Ectodermal cell (in vitro differentiated cells): ENCODE measurements at regions not wholly inside any gene's neighbourhood (a gene's known extent, or its start where the extent isn't known, plus 50 kb on each side); places are given as distances from the start of the nearest gene placed in this dataset.

ENCODE experiments used
- H3K27ac ChIP-seq: 2 replicates; pipeline ENCODE4 v1.7.0; 2013; ENCODE audit warnings: mild to moderate bottlenecking, low read depth, low read length; ENCODE audit not compliant: insufficient read depth, poor library complexity, severe bottlenecking
- H3K27me3 ChIP-seq: 2 replicates; pipeline ENCODE4 v1.7.0; 2013; ENCODE audit warnings: mild to moderate bottlenecking, low read length; ENCODE audit not compliant: insufficient read depth, control insufficient read depth, poor library complexity, severe bottlenecking
- H3K36me3 ChIP-seq: one replicate; pipeline ENCODE4 v1.7.0; 2013; ENCODE audit warnings: low read length; ENCODE audit not compliant: control insufficient read depth, insufficient read depth
- H3K4me1 ChIP-seq: one replicate; pipeline ENCODE4 v1.7.0; 2013; ENCODE audit warnings: low read length; ENCODE audit not compliant: control insufficient read depth, insufficient read depth
- H3K4me3 ChIP-seq: 2 replicates; pipeline ENCODE4 v1.7.0; 2013; ENCODE audit warnings: low read depth, low read length, control low read depth; ENCODE audit not compliant: insufficient read depth
- H3K9me3 ChIP-seq: 2 replicates; pipeline ENCODE4 v1.7.0; 2013; ENCODE audit warnings: mild to moderate bottlenecking, low read length, moderate library complexity; ENCODE audit not compliant: control insufficient read depth
- WGBS, 2 experiments: methylation state at CpG; one replicate each; pipeline ENCODE4 v1.1.7; 2013; ENCODE audit warnings: missing lambda C conversion rate in 2 of 2; 5-methylcytosine and 5-hydroxymethylcytosine counted together

- 93 to 95% methylated on average over 5 of the region's 8 CpGs for WGBS, 2 experiments
- Histone ChIP-seq H3K4me3 (no peak overlapping the region), H3K36me3 (no peaks in the 10 kb centered on the region), H3K4me1 (no peaks in the 10 kb centered on the region), H3K27me3 (no peaks in the 10 kb centered on the region), H3K9me3 (no peaks in the 10 kb centered on the region), H3K27ac (no peak overlapping the region)
Observed at GRCh38 chr7:156490021-156490800, 150.4 kb upstream of the RNF32 start.

DNA sequence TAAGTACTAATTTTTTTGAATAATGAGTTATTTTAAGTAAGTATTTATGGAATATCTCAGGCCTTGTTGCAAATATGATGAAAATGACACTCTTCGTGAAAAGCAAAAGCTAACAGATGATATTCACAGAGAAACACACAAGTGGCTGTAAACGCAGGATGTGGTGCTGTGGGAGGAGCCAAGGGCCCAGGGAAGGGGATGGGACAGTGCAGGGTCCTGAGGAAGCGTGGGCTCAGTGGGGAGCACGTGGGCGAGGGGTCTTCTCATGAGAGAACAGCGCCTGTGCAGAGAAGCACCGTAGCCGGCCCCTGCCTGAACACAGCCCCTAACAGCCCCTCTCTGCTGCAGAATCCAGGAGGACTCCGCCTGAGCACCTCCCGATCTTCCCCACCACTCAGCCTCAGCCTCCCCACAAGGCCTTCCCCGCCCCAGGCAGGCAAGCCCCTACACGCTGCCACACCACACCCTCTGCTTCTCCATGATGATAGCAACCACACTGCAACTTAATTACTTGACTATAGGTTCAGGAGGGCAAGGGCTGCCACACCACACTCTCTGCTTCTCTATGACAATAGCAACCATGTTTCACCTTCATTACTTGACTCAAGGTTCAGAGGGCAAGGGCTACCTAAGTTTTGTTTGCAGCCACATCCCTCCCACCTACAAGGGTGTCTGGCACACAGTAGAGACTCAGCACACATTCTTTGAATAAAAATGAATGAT lies 152.6 kb upstream of the RNF32 start:
- Histone ChIP-seq H3K4me3 (no peak overlapping the region), H3K9me3 (no peaks in the 10 kb centered on the region), H3K4me1 (no peaks in the 10 kb centered on the region), H3K27me3 (no peaks in the 10 kb centered on the region), H3K27ac (no peak overlapping the region), H3K36me3 (no peaks in the 10 kb centered on the region)
- WGBS, 2 experiments: 84 to 87% methylated on average over 12 of the region's 12 CpGs

DNA sequence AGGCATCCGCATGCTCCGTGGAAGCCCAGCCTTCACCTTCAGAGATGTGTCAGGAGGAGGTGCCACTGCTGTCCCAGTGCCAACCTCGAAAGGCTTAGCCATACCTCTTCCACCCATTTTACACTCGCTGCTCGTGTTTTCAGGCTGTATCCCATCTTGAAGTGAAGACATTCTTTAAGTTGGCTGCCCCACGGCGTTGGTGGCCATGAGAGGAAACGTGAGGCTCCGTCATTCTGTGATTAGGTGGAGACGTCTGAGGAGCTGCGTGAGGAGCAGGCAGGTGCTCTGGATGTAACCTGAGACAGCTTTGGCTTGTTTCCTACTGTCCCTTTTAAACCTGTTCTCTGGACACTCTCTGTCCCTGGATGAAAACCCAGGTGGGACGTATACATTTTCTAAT lies 159.9 kb upstream of the RNF32 start:
- 89 to 92% methylated on average over 12 of the region's 12 CpGs for WGBS, 2 experiments
- Histone ChIP-seq H3K4me3 (no peak overlapping the region), H3K9me3 (no peaks in the 10 kb centered on the region), H3K27me3 (no peaks in the 10 kb centered on the region), H3K36me3 (no peaks in the 10 kb centered on the region), H3K4me1 (no peaks in the 10 kb centered on the region), H3K27ac (no peak overlapping the region)

DNA sequence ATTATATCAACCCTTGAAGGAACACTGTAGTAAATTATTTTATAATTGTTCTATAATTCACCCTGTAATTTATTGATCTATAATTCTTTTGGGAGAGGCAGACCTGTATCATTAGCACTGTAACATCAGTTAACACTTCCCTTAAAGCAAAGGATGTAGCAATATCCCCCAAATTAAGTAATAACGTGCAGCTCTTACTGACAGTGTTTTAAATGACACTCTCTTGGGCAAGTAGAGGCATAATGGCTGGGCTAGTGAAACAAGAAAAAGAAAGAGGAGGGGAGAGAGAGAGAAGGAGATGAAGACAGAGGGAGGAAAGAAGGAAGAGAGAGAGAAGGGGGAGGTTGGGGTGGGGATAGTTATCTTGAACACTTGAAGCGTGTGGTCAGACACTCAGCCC lies 161.0 kb upstream of the RNF32 start:
- H3K4me3 ChIP-seq: no peak overlapping the region
- no peaks in the 10 kb centered on the region for H3K4me1 ChIP-seq
- H3K9me3 ChIP-seq: no peaks in the 10 kb centered on the region
- WGBS, 2 experiments: 95 to 96% methylated on average over 2 of the region's 2 CpGs
- no peaks in the 10 kb centered on the region for H3K36me3 ChIP-seq
- no peak overlapping the region for H3K27ac ChIP-seq
- no peaks in the 10 kb centered on the region for H3K27me3 ChIP-seq

DNA sequence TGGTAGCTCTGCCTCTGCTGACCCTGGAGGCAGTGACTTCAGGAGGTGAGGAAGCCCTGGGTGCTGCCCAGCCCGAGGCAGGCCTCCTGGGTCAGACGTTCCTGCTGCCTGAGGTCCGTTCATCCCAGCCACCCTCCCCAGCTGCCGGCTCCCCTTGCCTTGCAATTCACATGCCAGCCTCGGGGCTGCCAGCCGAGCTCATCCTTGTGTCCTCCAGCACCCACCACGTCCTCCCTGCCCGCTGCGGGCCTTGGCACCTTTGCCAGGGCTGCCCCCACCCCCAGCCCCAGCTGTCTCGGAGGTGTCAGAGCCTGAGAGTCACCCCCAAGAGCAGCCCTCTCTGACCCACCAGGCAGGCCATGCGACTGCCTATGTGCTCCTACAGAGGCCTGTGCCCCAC lies 162.1 kb upstream of the RNF32 start:
- no peaks in the 10 kb centered on the region for H3K9me3 ChIP-seq
- no peak overlapping the region for H3K4me3 ChIP-seq
- no peaks in the 10 kb centered on the region for H3K36me3 ChIP-seq
- WGBS, 2 experiments: 91 to 93% methylated on average over 11 of the region's 11 CpGs
- H3K4me1 ChIP-seq: no peaks in the 10 kb centered on the region
- H3K27me3 ChIP-seq: no peaks in the 10 kb centered on the region
- H3K27ac ChIP-seq: no peak overlapping the region

GRCh38 chr7:156475666-156476065 lies 164.9 kb upstream of the RNF32 start:
- Histone ChIP-seq H3K4me3 (no peak overlapping the region), H3K36me3 (no peaks in the 10 kb centered on the region), H3K4me1 (no peaks in the 10 kb centered on the region), H3K9me3 (no peaks in the 10 kb centered on the region), H3K27me3 (no peaks in the 10 kb centered on the region), H3K27ac (no peak overlapping the region)
- 84 to 85% methylated on average over 5 of the region's 5 CpGs for WGBS, 2 experiments

GRCh38 chr7:156475179-156475578 lies 165.4 kb upstream of the RNF32 start:
- no peaks in the 10 kb centered on the region for H3K9me3 ChIP-seq
- no peaks in the 10 kb centered on the region for H3K4me1 ChIP-seq
- 93 to 96% methylated on average over 6 of the region's 6 CpGs for WGBS, 2 experiments
- H3K4me3 ChIP-seq: no peak overlapping the region
- no peaks in the 10 kb centered on the region for H3K27me3 ChIP-seq
- H3K27ac ChIP-seq: no peak overlapping the region
- no peaks in the 10 kb centered on the region for H3K36me3 ChIP-seq

DNA sequence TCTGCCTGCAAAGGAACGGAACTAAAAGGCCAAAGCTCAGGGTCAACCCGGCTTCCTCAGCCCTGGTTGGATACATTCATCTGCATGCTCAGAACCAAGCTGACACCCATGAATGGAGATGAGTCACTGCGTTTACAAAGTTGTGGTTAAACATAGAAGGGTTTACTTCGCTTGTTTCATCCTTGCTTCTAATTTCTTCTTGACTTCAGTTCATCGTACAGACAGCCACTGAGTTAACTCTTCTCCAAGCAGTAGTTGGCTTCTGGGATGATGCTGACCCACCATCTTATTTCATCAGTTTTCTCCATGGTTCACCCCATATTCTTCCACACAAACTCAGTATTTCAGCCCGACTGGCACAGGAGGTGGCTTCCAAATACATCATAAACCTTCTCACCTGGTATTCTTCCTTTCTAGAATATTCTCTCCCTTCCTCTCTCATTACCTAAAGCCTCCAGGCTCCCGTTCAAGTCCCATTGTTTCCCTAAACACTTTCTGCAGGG lies 166.3 kb upstream of the RNF32 start:
- H3K9me3 ChIP-seq: no peaks in the 10 kb centered on the region
- H3K4me1 ChIP-seq: no peaks in the 10 kb centered on the region
- H3K4me3 ChIP-seq: no peak overlapping the region
- H3K36me3 ChIP-seq: no peaks in the 10 kb centered on the region
- H3K27ac ChIP-seq: no peak overlapping the region
- H3K27me3 ChIP-seq: no peaks in the 10 kb centered on the region
- WGBS, 2 experiments: 82 to 85% methylated on average over 7 of the region's 7 CpGs

GRCh38 chr7:156473476-156474240 lies 166.9 kb upstream of the RNF32 start:
- H3K27ac ChIP-seq: no peak overlapping the region
- H3K4me1 ChIP-seq: no peaks in the 10 kb centered on the region
- no peaks in the 10 kb centered on the region for H3K9me3 ChIP-seq
- no peaks in the 10 kb centered on the region for H3K36me3 ChIP-seq
- no peaks in the 10 kb centered on the region for H3K27me3 ChIP-seq
- H3K4me3 ChIP-seq: no peak overlapping the region
- WGBS, 2 experiments: 22 to 29% methylated on average over 9 of the region's 9 CpGs

GRCh38 chr7:156472267-156472666 lies 168.3 kb upstream of the RNF32 start:
- H3K4me1 ChIP-seq: no peaks in the 10 kb centered on the region
- H3K36me3 ChIP-seq: no peaks in the 10 kb centered on the region
- no peak overlapping the region for H3K27ac ChIP-seq
- WGBS, 2 experiments: 93 to 94% methylated on average over 11 of the region's 11 CpGs
- no peaks in the 10 kb centered on the region for H3K9me3 ChIP-seq
- H3K27me3 ChIP-seq: no peaks in the 10 kb centered on the region
- no peak overlapping the region for H3K4me3 ChIP-seq
